ENCODE measurements at regions not wholly inside any gene's neighbourhood (a gene's known extent, or its start where the extent isn't known, plus 50 kb on each side); places are given as distances from the start of the nearest gene placed in this dataset.

GRCh38 chr13:63094717-63095116 is 1679.1 kb upstream of the PCDH20 start:
- no peaks in the 10 kb centered on the region for H3K9me3 ChIP-seq (ENCODE audit: control insufficient read depth in 1 of 2, insufficient read depth in 1 of 2, low read depth in 1 of 2, low read length in 2 of 2)
- H3K4me1 ChIP-seq (ENCODE audit: control insufficient read depth in 1 of 2, insufficient read depth in 2 of 2, low read length in 2 of 2): no peaks in the 10 kb centered on the region
- H3K4me2 ChIP-seq (ENCODE audit: low read length): no peak overlapping the region
- TF ChIP-seq EGR1 (IDR thresholded peaks at IDR 0.05; ENCODE audit: low read depth) (no peak), SIN3A (IDR thresholded peaks at IDR 0.05; ENCODE audit: low read depth) (no peak), ZFX (IDR thresholded peaks at IDR 0.05) (no peak), POLR2AphosphoS5 (IDR thresholded peaks at IDR 0.05; ENCODE audit: low read depth, low read length) (no peak), CTCF (IDR thresholded peaks at IDR 0.05 in 2 of 3, conservative IDR thresholded peaks at IDR 0.05 in 1 of 3; ENCODE audit: borderline replicate concordance in 1 of 3, insufficient read depth in 1 of 3, low read depth in 2 of 3, low read length in 2 of 3) (no peak), EZH2phosphoT487 (IDR thresholded peaks at IDR 0.05; ENCODE audit: borderline replicate concordance) (no peak), ZNF274 (IDR thresholded peaks at IDR 0.05; ENCODE audit: low read depth, low read length) (no peak), JUND (IDR thresholded peaks at IDR 0.05) (no peak), MAX (IDR thresholded peaks at IDR 0.05) (no peak), CBX3 (IDR thresholded peaks at IDR 0.05; ENCODE audit: low read depth) (no peak), FOSL1 (IDR thresholded peaks at IDR 0.05; ENCODE audit: low read depth) (no peak), EZH2 (IDR thresholded peaks at IDR 0.05) (no peak), ELF1 (IDR thresholded peaks at IDR 0.05; ENCODE audit: borderline replicate concordance, low read depth) (no peak)
- CTCF ChIA-PET: no interaction called here
- no peak overlapping the region for H3K9ac ChIP-seq (ENCODE audit: low read length)
- H3K9me2 ChIP-seq (ENCODE audit: insufficient read depth): no peaks in the 10 kb centered on the region
- H3K4me3 ChIP-seq (replicated peaks in 1 of 2; ENCODE audit: low read depth in 1 of 2, low read length in 2 of 2): no peak overlapping the region
- no peak overlapping the region for H2AFZ ChIP-seq (ENCODE audit: low read depth, low read length, poor library complexity, severe bottlenecking)
- H3K79me2 ChIP-seq (ENCODE audit: insufficient read depth, low read length): no peaks in the 10 kb centered on the region
- ATAC-seq: no peak
- H4K20me1 ChIP-seq (ENCODE audit: insufficient read depth): no peaks in the 10 kb centered on the region; the same call in 1 of the 2 replicates
- H3K27me3 ChIP-seq (ENCODE audit: insufficient read depth, low read length): no peaks in the 10 kb centered on the region
- no peaks in the 10 kb centered on the region for H3K36me3 ChIP-seq (ENCODE audit: control insufficient read depth in 1 of 2, insufficient read depth in 2 of 2, low read length in 2 of 2)
- intact Hi-C loops (cut with micrococcal nuclease): no loop called here
- H3K27ac ChIP-seq (ENCODE audit: low read depth, low read length): no peak overlapping the region
- RAD21 ChIA-PET (ENCODE audit: low non-redundant PET in 1 of 2, low total read pairs in 2 of 2, uncharacterized antibody in 2 of 2, unreplicated experiment in 2 of 2): no interaction called here
- DNase-seq (ENCODE audit: low read depth, low spot score): no peak
- no TSS peak for BruUV-seq (replicated peaks)
- POLR2A ChIA-PET: no interaction called here

Data from HCT116 (cell line).